ENCODE measurements at regions not wholly inside any gene's neighbourhood (a gene's known extent, or its start where the extent isn't known, plus 50 kb on each side); places are given as distances from the start of the nearest gene placed in this dataset.

GRCh38 chr13:73288596-73288995, 229.8 kb downstream of the KLF5 start:
- DNase-seq (ENCODE audit: low read depth in 2 of 3, low spot score in 2 of 3) = no peak

GRCh38 chr13:73287831-73288230, 229.0 kb downstream of the KLF5 start:
- DNase-seq (ENCODE audit: low read depth in 2 of 3, low spot score in 2 of 3) = no peak

DNA sequence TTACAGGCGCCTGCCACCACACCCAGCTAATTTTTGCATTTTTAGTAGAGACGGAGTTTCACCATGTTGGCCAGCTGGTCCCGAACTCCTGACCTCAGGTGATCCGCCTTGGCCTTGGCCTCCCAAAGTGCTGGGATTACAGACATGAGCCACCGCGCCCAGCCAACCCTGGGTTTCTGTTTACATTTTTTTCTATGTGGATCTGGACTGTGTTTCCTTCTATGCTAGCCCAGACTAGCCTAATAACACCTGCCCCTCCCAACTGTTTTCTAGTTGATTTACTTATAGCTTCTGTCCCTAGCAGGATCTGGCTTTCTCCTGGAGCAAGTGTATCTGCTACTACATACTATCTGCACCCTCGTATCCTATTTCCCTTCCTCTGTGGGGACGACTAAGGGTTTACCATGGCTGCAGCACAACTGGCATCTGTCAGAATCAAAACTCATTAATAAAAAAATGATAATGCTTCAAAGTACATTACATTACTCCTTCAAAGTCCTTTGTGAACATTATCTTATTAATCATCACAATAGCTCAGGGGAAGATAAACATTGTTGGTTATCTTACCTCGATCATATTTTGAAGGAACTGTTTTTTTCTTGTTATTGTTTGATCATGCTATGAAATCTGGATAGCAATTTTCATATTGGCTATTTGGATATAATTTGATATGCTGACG, 228.3 kb downstream of the KLF5 start:
- DNase-seq (ENCODE audit: low read depth in 2 of 3, low spot score in 2 of 3) = no peak

DNA sequence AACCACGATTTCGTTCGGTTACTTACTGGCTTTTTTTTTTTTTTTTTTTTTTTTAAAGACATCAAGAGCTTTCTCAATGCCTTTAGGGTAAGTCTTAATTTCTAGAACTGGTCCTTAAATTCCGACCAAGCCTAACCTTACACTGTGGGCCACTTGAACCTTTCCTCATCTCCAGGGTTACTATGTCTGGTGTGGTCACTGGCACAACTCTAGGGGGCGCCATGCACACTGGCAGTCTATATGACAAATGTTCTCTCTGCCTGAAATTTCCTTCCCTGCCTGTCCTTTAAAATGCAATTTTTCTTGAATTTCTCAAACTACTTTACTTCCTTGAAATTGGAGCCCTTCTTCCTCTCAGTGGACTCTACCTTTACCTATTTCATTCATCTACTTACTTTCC, 227.4 kb downstream of the KLF5 start:
- DNase-seq (ENCODE audit: low read depth in 2 of 3, low spot score in 2 of 3) = no peak

DNA sequence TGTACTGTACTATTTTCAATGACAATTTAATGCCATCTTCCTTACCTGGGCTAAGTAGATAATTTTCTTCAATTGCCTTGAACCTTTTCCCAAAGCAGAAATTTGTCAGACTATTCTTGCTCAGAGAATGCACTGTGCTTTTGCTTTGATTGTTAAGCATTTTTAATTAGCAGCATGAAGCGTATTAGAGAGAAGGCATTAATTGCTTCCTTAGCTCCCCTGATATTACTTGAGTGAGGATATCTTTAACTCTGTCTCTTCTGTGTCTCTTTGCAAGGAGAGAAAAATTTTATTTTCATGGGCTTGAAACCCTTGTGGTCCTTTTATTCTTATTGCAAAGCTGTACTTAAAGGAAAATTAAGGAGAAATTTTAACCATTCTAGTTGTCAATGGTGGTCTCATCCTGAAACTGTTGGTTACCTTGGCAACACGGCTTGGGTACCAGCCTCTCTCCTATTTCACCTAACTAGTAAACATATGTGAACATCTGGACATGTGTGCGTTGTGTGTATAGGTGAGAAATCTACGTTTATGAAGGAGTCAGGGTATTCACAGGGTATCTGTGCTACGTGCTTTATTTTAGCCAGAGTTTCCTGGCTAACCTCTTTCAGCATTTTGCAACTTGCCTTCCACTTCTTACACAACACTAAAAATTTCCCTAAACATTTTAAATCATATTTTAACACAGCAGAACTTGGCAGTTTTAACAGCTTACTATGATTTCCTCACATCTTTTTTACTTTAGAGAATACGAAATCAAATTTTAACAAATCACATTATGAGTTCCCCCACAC, 225.5 kb downstream of the KLF5 start:
- no peak for DNase-seq (ENCODE audit: low read depth in 2 of 3, low spot score in 2 of 3)

DNA sequence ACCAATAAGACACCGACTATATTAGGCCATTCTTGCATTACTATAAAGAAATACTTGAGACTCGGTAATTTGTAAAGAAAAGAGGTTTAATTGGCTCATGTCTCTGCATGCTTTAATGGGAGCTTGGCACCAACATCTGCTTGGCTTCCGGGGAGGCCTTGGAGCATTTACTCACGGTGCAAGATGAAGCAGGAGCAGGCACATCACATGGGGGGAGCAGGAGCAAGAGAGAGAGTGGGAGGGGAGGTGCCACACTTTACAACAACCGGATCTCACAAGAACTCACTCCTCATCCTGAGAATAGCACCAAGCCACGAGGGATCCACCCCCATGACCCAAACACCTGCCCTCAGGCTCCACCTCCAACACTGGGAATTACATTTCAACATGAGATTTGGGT, 224.8 kb downstream of the KLF5 start:
- no peak for DNase-seq (ENCODE audit: low read depth in 2 of 3, low spot score in 2 of 3)

GRCh38 chr13:73281746-73282145, 222.9 kb downstream of the KLF5 start:
- no peak for DNase-seq (ENCODE audit: low read depth in 2 of 3, low spot score in 2 of 3)

DNA sequence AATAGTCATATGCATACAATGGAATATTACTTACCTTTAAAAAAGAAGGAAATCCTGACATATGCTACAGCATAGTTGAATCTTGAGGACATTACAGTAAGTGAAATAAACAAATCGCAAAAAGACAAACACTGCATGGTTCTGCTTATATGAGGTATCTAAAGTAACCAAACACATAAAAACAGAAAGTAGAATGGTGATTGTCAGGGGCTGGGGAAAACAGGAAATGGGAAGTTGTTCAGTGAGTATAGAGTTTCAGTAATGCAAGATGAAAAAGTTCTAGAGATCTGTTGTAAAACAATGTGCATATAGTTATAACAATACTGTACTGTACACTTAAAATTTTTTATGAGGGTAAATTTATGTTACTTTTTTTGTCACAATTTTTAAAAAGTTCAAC, 219.4 kb downstream of the KLF5 start:
- no peak for DNase-seq (ENCODE audit: low read depth in 2 of 3, low spot score in 2 of 3)

DNA sequence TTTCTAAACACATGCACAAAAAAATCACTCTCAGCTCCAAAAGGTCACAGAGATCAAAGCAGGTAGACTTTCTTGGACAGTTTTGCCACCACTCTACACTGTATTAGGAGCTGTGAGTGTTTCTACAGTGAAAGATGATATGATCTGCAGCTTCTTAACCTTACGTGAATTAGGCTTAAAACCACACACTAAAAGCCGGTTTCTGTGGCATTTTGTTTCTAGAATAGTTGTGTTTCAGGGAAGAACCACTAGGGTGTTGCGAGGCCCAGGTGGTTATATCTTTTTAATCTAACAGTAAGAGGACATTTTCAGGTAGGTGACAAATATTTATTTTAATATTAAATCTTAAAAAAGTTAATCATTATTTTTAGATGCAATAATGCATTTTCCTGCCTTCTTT, 216.4 kb downstream of the KLF5 start:
- no peak for DNase-seq (ENCODE audit: low read depth in 2 of 3, low spot score in 2 of 3)

DNA sequence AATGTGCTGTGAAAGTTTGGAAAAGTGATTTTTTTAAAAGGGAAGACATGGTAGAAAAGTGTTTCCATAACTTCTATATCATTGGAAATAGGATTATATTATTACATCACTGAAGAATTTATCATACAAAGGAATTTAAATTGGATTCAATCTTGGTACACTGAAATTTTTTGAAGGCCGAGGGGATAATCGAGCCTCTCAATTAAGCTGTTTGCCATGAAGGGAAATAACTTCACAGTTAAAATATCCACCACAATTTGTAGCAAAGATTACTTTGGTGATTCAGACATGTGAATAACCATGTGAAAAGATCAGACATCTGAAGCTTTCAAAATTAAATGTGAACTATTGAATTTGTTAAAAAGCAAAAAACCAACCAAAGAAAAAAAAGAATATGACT, 215.3 kb downstream of the KLF5 start:
- DNase-seq (ENCODE audit: low read depth in 2 of 3, low spot score in 2 of 3) = no peak

DNA sequence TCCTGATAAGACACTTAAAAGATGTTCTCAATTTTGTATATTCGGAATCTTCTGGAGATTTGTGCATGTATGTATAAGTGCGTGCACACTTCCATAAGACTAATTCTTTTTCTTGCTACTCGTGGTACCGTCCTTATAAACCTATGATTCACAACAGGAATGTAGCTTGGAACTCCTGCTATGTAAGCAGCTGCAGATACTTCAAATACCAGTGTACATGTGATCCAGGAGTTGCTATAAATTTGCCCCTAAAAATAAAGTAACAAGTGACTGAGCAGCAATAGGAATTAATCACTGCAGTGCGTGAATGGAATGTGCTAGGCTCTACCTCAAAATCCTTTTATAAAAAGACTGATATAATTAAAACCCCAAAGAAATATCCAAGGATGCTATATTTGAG, 214.9 kb downstream of the KLF5 start:
- DNase-seq (ENCODE audit: low read depth in 2 of 3, low spot score in 2 of 3) = no peak

GRCh38 chr13:73273276-73273675, 214.5 kb downstream of the KLF5 start:
- no peak for DNase-seq (ENCODE audit: low read depth in 2 of 3, low spot score in 2 of 3)

DNA sequence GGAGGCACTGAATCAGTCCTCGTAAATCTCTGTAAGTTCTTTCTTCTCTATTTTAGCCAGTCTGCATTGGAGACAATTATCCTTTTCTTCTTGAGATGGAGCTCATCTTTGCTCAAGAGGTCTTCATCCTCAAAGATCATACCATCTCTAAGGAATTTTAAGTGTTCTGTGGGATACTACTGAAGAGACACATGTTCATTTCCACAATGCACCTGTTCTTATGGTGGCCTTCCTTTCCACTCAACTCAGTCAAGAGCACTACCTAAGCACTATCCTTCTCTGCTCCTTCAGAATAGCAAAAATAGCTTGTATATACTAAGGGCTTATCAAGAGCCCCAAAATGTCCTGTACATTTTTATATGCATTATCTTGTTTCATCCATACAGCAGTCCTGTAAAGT, 214.0 kb downstream of the KLF5 start:
- no peak for DNase-seq (ENCODE audit: low read depth in 2 of 3, low spot score in 2 of 3)

DNA sequence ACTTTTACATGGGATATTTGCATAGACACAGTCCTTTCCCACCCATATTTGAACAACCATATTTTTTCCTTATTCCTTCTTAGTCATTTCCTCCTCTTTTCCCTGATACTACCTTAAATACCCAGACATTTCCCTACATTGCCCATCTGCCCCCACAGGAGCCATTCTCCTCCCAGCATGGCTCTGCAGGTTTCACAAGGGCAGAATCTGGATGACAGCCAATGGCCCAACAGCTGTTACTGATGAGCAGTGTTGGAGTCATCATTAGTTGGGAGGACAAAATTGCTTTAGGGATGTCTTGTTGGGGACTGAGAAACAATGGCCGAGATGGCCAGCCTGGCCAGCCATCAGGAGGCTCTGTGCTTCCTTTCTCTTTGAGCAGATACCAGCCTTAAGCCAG, 209.5 kb downstream of the KLF5 start:
- no peak for DNase-seq (ENCODE audit: low read depth in 2 of 3, low spot score in 2 of 3)

DNA sequence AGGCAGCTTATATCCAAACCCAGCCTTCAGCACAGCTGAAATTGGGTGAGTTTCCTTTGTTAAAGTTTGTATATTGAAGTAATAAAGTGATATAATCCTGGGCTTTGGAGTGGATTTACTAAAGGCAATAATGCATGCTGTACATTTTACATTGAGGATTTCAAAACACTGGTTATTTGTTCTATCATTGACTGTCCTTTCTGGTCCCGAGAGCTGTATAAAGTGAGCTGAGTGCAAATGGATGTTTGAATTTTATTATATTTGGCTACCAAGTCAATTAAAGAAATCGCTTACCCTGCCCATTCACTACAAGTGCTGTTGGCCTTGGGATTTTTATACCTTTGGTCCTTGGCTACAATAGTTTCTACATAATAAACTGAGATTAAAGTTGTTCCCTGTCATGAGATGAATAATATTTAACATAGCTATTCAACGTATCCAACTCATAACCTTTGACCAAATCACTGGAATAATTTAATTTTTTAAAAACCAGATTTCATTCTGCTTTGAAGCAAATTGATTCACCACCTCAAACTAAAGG, 207.9 kb downstream of the KLF5 start:
- DNase-seq (ENCODE audit: low read depth in 2 of 3, low spot score in 2 of 3) = no peak

DNA sequence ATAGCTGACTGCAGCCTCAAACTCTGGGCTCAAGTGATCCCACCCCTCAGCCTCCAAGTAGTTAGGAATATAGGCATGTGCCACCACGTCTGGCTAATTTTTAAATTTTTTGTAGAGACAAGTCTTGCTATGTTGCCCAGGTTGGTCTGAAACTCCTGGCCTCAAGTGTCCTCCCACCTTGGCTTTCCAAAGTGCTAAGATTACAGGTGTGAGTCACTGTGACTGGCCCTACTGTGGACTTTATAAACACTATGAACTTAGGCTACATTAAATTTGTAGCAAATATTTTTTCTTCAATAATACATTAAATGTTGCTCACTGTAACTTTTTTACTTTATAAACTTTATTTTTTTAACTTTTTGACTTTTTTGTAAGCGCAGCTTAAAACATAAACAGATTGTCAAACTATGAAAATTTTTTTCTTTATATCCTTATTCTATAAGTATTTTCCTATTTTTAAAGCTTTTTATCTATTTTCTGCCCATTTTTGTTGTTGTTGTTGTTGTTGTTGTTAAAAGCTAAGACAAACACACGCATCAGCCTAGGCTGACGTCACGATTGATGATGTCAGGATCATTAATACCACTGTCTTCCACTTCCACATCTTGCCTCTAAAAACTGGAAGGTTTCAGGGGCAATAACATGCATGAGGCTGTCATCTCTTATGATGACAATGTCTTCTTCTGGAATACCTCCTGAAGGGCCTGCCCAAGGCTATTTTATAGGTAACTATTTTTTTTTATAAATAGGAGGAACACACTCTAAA, 204.2 kb downstream of the KLF5 start:
- DNase-seq (ENCODE audit: low read depth in 2 of 3, low spot score in 2 of 3) = no peak

DNA sequence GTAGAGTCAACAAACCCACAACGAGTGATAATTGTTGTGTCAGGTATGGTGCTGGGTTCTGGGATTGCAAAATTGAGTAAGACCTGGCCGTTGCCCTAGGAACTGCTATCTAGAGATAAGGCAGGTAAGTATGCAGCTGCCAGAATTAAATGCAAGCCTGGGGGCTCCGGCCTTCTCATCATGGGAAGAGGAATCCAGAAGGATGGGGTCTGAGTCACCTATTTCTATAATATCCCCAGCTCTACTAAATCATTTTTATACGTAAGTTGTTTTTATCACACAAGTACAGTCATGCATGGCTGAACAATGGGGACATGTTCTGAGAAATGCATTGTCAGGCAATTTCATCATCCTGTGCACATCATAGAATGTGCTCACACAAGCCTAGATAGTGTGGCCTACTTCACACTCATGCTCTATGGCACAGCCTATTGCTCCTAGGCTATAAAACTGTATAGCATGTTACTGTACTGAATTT, 203.0 kb downstream of the KLF5 start:
- no peak for DNase-seq (ENCODE audit: low read depth in 2 of 3, low spot score in 2 of 3)

DNA sequence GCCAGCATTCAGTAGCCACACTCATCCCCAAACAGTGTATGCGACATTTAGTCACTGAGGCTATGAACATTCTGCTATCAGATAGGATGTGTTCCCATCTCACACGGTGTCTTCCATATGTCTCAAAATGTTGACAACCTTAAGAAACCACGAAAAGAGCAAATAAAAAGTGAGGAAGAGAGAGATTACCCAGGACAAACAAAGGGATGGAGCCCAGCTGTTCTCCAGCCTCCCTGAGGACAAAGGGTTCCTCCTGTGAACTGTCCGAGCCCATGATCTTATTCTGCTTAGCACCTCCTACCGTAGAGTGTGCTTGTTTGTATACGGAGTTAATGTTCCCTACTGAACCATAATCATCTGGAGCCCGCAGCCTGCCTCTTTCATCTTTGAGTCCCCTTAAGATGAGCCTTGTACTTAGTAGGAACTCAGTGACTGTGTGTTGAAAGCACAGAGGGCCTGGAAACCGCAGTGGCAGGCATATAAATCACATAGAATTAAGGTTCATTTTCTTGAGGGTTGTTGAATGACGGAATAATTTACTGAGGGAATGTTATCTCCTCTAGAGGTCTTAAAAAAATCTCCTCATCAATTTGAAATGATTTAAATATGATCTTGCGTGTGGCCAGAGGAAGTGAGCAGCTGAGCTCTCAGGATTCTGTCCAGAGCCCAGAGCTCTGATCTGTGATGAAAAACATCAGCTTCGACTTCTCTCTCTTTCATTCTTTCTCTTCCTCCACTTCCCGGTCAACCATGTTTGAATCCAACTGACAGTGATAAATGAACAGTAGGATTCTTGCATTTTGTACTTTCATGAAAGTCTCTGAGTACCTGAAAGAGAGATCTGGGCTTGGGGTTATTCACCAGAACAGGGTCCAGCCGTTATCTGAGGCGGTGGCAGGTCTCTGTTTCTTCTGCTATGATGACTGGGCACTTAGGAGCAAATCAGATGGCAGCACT, 200.5 kb downstream of the KLF5 start:
- no peak for DNase-seq (ENCODE audit: low read depth in 2 of 3, low spot score in 2 of 3)

GRCh38 chr13:73258406-73258805, 199.6 kb downstream of the KLF5 start:
- DNase-seq (ENCODE audit: low read depth in 2 of 3, low spot score in 2 of 3) = no peak

DNA sequence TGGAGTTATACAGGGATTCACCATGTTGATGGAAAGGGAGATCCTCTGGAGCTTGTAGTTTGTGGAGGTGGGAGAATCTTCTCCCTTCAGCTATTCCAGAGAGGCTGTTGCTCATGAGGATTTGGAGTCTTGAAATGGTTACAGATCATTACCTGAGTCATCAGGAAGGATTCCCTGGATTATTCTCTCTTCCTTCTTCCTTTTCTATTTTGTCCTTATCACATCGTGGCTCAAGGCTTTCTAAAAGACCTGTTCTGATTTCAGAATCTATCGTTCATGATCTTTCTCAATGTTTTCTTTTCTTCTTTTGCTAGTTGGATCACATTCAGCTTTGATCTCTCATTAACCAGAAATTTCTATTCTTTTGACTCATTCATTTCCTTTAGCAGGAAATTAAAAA, 196.0 kb downstream of the KLF5 start:
- no peak for DNase-seq (ENCODE audit: low read depth in 2 of 3, low spot score in 2 of 3)
